GM12872 (cell line): ENCODE measurements at regions not wholly inside any gene's neighbourhood (a gene's known extent, or its start where the extent isn't known, plus 50 kb on each side); places are given as distances from the start of the nearest gene placed in this dataset.

Source experiments
- CTCF ChIP-seq: IDR thresholded peaks from 3 replicates; pipeline ENCODE4 v1.5.1; 2011; ENCODE audit warnings: low read depth, mild to moderate bottlenecking, low read length, moderate library complexity; ENCODE audit not compliant: insufficient read depth

- no peak for TF ChIP-seq CTCF
Measured at GRCh38 chr7:47221826-47222225, 360.1 kb downstream of the TNS3 start.

GRCh38 chr7:47218378-47219176 lies 363.3 kb downstream of the TNS3 start:
- no peak for TF ChIP-seq CTCF

- no peak for TF ChIP-seq CTCF
Measured at GRCh38 chr7:47217570-47218360, 364.1 kb downstream of the TNS3 start.

DNA sequence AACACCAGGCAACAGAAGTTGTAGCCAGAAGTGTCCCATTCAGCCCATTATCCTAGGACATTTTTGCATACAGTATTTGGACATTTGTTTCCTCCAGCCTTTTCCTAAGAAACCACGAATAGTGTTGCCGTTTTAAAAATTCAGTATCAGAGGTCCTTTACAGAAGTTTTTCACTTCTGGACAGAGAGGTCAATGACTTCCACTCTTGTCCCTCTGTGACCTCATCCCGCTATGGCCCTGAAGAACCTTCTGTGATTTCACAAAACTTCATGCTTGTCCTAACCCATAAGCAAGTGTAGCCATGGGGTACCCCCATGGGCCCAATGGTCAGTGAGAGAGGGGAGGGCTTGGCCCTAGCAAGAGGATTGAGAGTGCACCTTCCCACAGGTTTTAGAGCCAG lies 364.8 kb downstream of the TNS3 start:
- no peak for TF ChIP-seq CTCF

GRCh38 chr7:47216439-47216838 lies 365.5 kb downstream of the TNS3 start:
- TF ChIP-seq CTCF, result no peak

DNA sequence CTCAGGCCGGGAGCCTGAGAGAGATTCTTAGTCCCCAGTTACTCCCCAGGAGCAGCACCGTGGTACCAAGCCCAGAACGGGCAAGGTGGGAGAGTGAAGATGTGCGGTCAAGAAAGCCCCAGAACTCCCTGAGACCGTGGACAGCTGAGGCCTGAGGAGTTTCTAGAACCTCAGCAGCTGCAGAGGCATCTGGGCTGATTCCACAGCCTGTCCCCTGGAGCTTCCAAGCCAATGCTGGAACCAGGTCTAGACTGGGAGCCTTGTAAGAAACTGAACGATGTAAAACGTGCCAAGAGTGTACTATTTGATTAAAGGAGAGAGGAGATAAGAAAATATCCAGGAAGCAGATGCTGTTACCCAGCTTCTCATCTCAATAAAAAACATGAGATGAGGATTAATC lies 366.3 kb downstream of the TNS3 start:
- TF ChIP-seq CTCF, result no peak

GRCh38 chr7:47215049-47215448 lies 366.9 kb downstream of the TNS3 start:
- no peak for TF ChIP-seq CTCF
